ENCODE measurements at regions not wholly inside any gene's neighbourhood (a gene's known extent, or its start where the extent isn't known, plus 50 kb on each side); places are given as distances from the start of the nearest gene placed in this dataset.
A peak's percentile ranks its signal among the peaks of the same experiment; 100 is the strongest.
"Not testable (repeated sequence)": the region's sequence is repeated elsewhere in the genome, so short reads cannot be mapped to it uniquely, and the experiment has no call there.

DNA sequence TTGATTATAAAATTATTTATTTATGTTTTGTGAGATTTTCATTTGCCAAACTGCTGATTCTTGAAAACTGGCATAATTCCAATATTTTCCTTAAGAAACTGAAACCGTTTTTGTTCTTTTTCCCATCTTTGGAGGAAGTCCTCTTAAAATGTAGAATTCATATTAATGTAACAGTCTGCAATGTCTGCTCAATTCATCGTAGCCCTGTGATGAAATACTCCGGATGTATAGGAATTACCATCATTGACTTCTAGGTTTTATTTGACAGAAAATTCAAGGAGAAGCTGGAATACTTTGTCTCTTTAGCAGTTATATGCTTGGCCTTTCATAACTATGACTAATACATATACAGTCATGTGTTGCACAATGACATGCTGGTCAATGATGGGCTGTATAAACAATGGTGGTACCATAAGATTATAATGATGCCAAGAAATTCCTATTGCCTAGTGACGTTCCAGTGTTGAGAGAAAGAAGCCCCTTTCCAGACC lies 185.0 kb upstream of the GPRIN3 start:
- peak in 2 of 4 experiments; percentile 52 to 55 for DNase-seq

DNA sequence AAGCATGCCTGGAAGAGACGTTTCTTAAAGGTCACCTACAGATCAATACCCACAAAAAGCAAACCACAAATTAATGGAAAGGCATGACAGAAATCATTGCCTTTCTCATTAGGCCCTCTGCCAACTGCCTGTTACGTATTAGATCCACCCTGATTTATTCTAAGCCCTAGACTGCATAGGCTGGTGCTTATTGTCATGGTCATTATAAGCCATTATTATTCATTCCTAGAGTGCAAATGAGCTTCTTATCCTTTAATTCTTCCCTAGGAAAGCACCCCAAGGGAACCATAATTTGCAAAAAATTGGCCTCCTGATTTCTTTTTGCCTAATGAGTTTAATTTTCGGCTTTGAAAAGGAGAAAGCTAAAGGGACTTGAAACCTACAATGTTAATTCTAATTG lies 184.2 kb upstream of the GPRIN3 start:
- DNase-seq: no peak

DNA sequence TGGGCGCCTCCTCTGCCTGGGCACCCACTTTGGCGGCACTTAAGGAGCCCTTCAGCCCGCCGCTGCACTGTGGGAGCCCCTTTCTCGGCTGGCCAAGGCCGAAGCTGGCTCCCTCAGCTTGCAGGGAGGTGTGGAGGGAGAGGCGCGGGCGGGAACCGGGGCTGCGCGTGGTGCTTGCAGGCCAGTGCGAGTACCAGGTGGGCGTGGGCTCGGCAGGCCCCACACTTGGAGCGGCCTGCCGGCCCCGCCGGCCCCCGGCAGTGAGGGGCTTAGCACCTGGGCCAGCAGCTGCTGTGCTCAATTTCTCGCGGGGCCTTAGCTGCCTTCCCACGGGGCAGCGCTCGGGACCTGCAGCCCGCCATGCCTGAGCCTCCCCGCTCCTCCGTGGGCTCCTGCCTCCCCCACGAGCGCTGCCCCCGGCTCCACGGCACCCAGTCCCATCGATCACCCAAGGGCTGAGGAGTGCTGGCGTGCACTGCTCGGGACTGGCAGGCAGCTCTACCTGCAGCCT lies 182.4 kb upstream of the GPRIN3 start:
- DNase-seq: not testable (repeated sequence)

DNA sequence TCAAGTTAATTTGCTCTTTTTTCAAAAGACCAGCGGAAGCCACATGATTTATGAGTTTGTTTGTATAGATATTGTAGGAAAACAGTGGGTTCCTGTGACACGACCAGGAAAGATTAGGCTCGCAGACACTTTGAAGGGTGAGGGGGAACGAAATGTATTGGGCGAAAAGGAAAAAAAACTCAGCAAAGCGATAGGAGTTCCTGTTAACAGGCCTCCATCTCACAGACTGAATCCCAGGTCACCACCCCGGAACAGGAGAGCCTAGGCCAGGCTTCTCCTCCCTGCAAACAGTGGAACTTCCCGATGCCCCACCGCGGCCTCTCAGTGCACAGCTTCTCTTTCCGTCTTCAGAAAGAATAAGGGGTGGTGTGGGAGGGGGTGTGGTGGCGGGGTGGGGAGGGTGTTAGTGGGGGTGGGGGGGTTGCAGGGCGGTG lies 181.8 kb upstream of the GPRIN3 start:
- peak; percentile 60 to 76 (median 67) for DNase-seq

DNA sequence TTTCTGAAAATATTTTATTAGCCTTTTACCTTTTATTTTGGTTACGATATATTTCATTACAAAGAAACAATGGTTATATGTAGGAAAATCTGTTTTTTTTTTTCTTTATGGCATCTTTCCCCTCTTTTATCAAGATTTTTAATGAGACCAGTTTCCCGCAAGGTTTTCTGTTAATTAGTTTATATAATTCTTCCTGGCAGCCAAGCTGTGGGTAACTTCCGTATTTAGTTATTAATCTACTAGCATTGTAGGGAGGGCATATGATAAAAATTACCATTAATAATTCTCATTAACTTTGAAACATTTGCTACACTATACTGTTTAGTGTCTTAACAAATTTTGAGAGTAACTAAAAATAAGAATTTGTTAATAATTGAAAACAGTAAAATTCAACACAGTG lies 181.1 kb upstream of the GPRIN3 start:
- DNase-seq: peak in 1 of 4 experiments; percentile 12

DNA sequence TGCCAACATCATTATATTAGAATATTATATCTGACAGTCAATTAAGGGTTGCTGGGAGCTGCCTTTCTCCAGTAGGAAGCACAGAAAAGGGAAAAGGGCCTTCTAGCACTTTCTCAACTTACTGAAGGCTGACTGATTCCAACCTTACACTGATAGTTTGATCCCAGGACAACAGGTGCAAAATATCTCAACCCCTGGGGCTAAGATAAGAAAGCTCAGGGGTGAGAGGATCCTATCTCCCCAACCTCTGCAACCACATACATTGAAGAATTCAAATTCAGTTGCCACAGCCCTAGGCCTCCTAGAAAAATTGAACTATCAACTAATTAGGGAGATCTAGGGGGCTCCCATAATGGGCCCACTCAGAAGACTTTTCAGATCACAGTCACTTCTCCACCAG lies 179.1 kb upstream of the GPRIN3 start:
- no peak for DNase-seq

DNA sequence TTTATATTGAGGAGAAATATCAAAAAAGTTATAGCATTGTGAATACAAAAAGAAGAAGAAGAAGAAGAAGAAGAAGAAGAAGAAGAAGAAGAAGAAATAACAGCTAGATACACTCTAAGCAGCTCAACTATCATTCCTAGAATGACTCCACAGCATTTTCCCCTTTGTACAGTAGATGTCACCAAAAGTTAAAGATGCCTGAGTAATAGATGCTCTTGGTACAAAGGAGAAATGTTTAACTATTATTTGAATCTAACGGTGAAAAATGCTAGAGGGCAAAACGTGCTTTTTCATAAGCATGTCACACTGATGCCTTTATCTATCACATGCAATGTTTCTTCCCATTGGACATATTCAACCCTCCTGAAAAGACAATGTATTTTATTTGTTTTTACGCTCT lies 178.4 kb upstream of the GPRIN3 start:
- DNase-seq: peak in 2 of 4 experiments; percentile 32 to 34

DNA sequence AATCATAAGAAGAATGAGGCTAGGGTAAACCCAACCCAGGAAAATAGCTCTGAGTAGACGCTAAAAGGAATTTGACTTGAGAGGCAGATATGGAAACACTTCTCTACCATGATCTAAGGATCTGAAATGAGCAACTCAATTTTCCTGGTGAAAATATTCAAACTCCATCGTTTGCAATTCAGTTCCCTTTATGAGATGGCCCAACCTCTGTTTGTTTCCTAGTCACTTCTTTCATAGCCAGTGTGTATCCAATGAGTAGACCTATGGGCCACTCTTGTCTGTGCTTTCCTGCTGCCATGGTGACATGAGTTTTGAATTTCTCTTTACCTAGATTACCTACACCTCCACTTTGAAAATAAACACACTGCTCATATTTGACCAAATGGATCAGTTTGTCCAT lies 176.2 kb upstream of the GPRIN3 start:
- no peak for DNase-seq

DNA sequence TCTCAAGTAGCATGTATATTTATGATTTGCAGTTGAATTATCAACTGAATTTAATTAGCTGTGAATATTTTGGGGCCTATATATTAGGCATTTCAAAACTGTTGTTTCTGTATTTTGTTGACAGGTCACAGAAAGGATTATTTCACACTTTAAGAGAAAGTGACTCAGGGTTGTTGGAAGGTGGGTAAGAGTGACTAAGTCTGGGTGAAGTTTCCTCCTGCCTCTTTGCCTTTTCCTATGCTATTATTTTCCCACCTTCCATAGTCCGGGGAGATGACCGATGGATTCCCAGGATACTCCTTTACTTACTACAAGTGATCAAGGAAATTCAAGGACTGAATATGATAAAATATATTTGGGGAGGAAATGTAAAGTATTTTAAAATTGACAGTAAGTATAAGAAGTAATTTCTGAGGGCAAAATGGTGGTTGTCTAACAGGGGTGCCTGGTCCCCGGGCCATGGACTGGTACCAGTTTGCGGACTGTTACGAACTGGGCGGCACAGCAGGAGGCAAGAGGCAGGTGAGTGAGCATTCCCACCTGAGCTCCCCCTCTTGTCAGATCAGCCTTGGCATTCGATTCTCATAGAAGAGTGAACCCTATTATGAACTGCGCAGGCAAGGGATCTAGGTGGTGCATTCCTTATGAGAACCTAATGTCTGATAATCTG lies 175.5 kb upstream of the GPRIN3 start:
- DNase-seq: no peak

DNA sequence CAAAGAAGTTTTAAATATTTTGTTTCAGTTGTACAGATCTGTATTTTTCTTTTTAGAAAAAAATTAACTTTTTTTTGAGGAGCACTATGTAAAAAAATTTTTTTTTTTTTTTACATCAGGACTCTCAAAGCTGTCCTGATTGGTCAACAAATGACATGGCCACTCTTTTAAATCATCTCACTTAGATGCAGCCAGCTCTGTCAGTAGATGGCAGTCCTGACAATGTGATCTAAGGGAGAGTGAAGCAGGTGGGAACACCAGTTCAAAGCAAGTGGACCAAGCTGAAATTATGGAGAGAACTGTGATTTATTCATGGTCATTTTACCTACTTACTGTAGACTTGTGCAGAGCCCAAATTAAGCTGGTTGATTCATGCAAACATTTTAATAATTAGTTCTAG lies 174.7 kb upstream of the GPRIN3 start:
- peak in 3 of 4 experiments; percentile 39 to 59 (median 54) for DNase-seq

DNA sequence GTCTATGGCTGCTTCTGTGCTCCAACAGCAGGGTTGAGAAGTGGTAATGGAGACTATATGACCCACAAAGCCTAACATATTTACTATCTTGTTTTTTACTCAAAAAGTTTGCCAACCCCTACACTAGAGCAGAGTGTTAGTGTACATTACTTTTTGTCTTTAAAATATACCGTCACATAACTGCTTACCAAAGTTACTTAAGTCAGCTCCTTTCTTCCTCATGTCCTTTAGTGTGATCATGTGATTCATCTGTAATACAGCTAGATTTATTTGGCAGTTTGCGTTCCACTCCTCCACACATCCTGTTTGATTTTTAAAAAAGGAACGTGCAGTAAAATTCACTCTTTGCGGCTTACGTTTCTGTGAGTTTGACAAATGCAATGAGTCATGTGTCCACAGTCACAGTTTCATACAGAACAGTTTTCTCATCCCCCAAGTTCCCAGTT lies 162.4 kb upstream of the GPRIN3 start:
- peak; percentile 70 to 97 (median 90) for DNase-seq

DNA sequence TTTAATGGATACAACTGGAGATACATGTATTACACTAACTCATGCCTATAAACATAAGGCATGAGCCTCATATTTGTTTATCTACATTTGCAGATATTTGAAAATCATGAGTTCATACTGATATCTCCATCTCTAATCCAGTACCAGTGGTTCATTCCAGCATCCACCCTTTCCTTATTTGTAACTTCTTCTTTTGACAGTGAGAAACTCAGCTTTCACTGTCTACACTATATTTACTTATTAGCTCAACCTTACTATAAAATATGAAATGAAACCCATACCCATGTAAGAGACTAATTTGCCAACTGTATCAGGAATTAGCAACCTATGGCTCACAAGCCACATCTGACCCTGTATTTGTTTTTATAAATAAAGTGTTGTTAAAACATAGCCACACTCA lies 161.9 kb upstream of the GPRIN3 start:
- DNase-seq: peak in 3 of 4 experiments; percentile 5 to 67 (median 59)

DNA sequence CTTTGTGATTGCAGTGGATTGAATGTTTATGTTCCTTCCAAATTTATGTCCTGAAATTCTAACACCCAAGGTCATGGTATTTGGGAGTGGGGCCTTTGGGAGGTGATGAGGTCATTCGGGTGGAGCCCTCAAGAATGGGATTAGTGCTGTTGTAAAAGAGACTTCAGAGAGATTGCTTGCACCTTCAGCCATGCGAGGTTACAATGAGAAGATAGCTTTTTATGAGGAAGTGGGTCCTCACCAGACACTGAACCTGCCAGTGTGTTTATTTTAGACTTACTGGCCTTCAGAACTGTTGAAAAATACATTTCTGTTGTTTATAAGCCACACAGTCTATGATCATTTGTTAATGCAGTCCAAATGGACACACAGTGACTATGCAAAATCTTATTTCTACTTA lies 161.0 kb upstream of the GPRIN3 start:
- peak in 3 of 4 experiments; percentile 9 to 37 (median 16) for DNase-seq

DNA sequence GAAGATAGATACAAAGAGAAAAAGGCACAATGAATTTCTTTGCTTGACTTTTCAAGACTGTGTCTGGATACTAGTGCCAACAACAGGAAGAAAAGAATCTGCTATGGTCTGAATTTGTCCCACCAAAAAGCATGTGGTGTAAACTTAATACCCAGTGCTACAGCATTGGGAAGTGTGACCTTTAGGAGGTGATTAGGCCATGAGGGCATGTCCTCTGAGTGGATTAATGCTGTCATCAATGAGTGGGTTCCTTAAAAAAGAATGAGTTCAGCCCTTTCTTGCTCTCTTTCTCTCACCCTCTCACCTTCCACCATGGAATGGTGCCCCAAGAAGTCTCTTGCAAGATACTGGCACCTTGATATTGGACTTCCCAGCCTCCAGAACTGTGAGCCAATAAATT lies 155.7 kb upstream of the GPRIN3 start:
- DNase-seq: peak in 3 of 4 experiments; percentile 21 to 60 (median 40)

DNA sequence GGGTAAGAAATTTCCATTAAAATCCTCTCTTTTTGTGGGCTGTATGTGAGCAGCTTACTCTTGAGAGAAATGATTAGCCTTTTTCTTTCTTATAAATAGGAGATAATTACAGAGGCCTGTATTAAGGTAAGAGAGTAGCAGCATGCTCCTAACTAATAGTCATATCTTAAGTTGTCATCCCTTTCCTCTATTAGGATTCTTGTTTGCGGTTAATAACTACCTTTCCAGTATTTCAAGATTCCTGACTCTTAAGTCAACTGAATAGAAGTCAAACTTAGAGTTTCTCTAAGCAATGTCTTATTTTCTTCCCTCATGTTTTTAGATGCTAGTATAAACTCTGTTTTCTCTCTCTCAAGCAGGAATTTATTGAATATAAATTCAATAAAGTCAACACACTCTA lies 139.9 kb upstream of the GPRIN3 start:
- DNase-seq: no peak

DNA sequence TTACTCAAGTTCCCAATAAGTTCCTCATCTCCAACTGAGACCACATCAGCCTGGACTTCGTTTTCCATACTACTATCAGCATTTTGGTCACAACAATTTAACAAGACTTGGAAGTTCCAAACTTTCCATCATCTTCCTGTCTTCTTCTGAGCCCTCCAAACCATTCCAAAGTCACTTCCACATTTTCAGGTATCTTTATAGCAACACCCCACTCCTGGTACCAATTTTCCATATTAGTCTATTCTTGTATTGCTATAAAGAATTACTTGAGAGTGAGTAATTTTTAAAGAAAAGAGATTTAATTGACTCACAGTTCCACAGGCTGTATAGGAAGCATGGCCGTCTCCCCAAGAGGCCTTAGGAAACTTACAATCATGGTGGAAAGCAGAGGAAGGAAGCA lies 138.6 kb upstream of the GPRIN3 start:
- DNase-seq: no peak

DNA sequence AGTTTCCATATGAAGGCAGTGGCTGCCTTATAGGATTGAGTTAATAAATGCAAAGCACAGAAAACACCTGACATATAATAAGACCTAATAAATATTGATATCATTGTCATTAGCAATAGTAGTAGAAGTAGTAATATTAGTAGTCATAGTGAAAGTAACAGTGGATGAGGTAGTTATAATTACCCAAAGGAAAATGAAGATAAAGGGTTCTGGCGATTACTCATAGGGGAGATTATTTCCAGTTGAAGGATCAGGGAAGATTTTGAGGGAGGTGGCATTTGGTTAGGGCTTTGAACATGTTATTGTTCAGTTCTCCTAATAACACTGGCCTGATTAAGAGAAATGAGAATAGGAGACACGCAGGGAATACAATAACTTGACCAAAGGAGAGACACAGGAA lies 131.9 kb upstream of the GPRIN3 start:
- DNase-seq: no peak

DNA sequence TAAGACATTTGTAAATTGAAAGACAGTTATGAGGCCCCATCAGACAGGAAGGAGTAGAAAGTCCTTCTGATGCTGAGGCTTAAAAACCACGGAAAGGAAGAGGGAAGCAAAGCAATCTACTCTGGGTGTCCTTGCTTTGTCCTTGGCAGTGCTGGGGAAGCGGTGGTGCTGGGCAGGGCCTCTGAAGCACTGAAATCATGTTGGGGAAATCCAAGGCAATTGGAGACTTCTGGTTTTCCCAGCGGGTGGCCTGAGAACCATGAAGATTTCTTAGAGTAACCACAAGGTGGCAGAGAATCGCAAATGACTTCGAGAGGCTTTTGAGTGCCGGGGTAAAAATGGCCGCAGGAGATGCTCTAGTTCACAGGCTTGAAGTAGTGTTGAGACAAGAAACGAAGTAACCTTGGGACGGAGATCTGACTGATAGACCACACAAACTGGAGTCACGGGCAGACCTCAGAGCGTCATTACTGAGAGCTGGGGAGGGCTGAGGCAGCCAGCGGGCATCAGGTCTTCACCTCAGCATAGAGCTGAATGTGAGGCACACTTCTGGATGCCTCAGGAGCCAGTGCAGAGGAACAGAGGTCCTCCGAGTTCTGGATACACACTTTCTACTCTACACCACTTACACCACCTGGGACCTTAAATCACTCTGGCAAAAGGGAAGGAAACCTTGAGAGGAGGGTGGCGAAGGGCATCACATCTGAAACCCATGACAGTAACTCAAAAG lies 130.7 kb upstream of the GPRIN3 start:
- peak; percentile 84 to 93 (median 89) for DNase-seq

DNA sequence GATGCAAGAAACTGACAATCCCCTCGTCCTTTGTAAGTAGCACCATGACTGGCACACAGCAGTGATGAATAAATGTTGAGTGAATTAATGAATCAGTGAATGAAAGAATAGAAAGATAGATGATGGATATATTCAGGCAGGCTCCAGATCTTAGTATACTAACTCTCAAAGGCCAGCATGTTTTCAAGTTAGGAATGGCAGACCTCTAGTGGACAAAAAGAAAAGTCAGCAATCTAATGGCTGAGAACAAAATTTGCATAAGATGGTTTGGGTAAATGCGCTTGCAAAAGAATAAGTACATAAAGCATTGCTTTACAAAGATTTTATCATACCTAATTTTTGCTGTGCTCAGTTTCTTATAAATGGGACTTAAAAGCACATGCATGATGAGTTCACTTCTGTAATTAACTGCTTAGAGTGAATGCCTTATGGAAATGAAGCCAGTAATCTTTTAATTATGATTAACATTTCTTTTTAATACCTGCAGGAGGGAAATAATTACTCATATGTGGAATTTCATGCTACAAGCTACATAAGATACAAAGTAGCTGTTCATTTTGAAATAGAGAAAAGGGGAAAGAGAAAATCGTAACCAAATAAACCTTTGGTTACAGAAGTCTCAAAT lies 126.9 kb upstream of the GPRIN3 start:
- peak; percentile 36 to 80 (median 53) for DNase-seq

DNA sequence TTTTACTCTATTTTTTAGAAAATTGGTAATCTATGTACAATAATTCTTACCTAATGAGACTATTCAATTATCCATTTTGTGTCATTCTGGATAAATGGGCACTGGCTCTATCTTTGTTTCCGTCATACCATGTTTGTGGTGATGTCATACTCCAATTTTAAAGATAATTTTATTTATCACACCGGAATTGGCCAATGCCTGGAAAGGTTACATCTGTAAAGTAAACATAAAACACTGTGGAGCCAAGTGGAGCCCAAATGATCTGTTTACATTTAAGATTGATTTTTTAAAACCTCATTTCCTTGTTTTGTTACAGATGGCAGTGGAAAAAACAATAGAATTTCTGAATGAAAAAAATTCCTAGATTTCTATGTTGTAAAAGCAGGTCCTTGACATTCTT lies 120.2 kb upstream of the GPRIN3 start:
- no peak for DNase-seq

DNA sequence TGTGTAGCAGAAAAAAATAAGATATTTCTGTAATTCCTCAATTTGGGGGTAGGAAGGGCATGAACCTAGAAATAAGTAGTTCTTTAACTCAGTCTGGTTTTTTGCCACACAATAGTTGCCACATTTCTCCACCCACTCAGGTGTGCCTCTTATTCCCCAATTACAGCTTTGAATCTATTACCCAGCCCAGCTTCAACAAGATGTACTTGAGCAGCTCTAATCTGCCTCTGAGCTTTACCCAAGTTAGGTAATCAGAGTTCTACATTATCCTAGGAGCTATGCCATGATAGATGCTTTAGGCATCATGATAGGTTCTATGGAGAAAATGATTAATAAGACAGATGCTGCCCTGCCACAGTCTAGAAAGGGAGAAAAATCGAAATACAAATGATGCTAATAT lies 117.4 kb upstream of the GPRIN3 start:
- DNase-seq: peak; percentile 16 to 38 (median 25)

DNA sequence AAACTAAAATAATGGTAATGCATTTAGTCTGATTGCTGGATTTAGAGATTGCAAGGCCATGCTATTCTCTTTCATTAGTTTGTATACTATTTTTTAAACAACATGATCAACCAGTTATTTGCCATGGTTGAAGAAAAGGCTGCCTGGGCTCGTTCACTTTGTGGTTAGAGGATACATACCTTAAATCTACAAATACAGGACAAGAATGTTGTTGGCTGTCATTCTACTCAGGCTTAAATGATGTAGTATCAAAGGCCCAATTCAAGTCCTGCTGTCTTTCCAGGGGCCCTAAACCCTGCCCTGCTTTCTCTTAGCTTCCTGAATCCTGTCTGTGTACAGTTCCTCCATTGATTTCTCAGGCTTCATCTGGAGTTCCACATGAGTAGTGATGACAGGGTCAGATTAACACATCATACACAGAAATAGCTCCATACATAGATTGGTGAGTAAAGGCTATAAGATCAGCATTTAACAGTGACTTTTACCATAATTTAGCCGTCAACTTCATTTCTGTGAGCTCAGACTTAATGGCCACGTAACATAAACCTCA lies 114.9 kb upstream of the GPRIN3 start:
- peak; percentile 45 to 75 (median 58) for DNase-seq

DNA sequence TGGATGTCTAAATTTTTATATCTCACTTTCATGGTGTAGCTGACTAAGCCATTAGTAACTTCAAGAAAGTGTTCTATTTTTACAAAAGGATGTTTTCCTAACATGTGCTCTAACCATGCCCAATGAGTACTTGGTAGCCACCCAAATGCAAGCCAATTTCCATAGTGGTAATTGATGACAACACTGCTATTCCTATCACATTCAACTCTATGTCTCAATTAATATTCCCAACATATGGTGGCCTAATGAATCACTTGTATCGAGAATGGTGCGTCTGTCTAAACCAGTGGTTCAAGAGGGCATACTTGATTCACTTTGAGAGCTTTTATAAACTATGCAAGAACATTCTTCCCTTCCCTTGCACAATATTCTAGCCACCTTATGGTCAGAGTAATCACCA lies 112.9 kb upstream of the GPRIN3 start:
- no peak for DNase-seq
